Neural cell (in vitro differentiated cells): ENCODE measurements at regions not wholly inside any gene's neighbourhood (a gene's known extent, or its start where the extent isn't known, plus 50 kb on each side); places are given as distances from the start of the nearest gene placed in this dataset.

Experiments
- H2AFZ ChIP-seq: fragments of 200-600, 300-800 bp; sonication (generic), shearing (Covaris generic); 2 replicates; pipeline ENCODE4 v1.6.0; 2014; ENCODE audit warnings: low read depth, mild to moderate bottlenecking, antibody characterized with exemption, low read length, moderate library complexity
- H3F3A ChIP-seq: fragments of 200-600 bp; shearing (Covaris generic); 2 replicates; pipeline ENCODE4 v1.6.1; 2016; ENCODE audit warnings: mild to moderate bottlenecking, moderate library complexity, mixed read lengths, antibody characterized with exemption, low read length; ENCODE audit not compliant: insufficient read depth, poor library complexity, severe bottlenecking
- H3K27ac ChIP-seq: fragments of 200-600, 300-800 bp; sonication (generic), shearing (Covaris generic); 2 replicates; pipeline ENCODE4 v1.5.1; 2014; ENCODE audit warnings: mild to moderate bottlenecking, low read length, moderate library complexity
- H3K27me3 ChIP-seq: fragments of 300-800, 200-600 bp; sonication (generic), shearing (Covaris generic); 2 replicates; pipeline ENCODE4 v1.6.0; 2014; ENCODE audit warnings: mild to moderate bottlenecking, low read depth, low read length, moderate library complexity; ENCODE audit not compliant: insufficient read depth
- H3K36me3 ChIP-seq: fragments of 300-800, 200-600 bp; sonication (generic), shearing (Covaris generic); 2 replicates; pipeline ENCODE4 v1.5.1; 2014; ENCODE audit warnings: mild to moderate bottlenecking, antibody characterized with exemption, low read length, moderate library complexity; ENCODE audit not compliant: insufficient read depth
- H3K4me2 ChIP-seq: fragments of 300-800, 200-600 bp; sonication (generic), shearing (Covaris generic); 2 replicates; pipeline ENCODE4 v1.6.0; 2014; ENCODE audit warnings: mild to moderate bottlenecking, low read length
- H3K4me3 ChIP-seq: fragments of 300-800, 200-600 bp; sonication (generic), shearing (Covaris generic); 2 replicates; pipeline ENCODE4 v1.5.1; 2014; ENCODE audit warnings: mild to moderate bottlenecking, low read length, moderate library complexity
- H3K79me2 ChIP-seq: fragments of 200-600 bp; shearing (Covaris generic); replicated peaks from 2 replicates; pipeline ENCODE4 v1.6.0; 2014; ENCODE audit warnings: mild to moderate bottlenecking, low read length, moderate library complexity; ENCODE audit not compliant: insufficient read depth
- H3K9ac ChIP-seq: fragments of 300-800, 200-600 bp; sonication (generic), shearing (Covaris generic); 2 replicates; pipeline ENCODE4 v1.6.1; 2016; ENCODE audit warnings: mild to moderate bottlenecking, low read length, mixed read lengths
- H3K9me2 ChIP-seq: fragments of 200-600 bp; shearing (Covaris generic); 2 replicates; pipeline ENCODE4 v1.6.1; 2016; ENCODE audit warnings: mild to moderate bottlenecking, low read length, mixed read lengths; ENCODE audit not compliant: insufficient read depth
- H3K9me3 ChIP-seq: fragments of 200-600, 300-800 bp; sonication (generic), shearing (Covaris generic); 2 replicates; pipeline ENCODE4 v1.6.1; 2016; ENCODE audit warnings: mild to moderate bottlenecking, mixed run types, low read length, moderate library complexity, mixed read lengths
- H4K20me1 ChIP-seq: fragments of 200-600 bp; shearing (Covaris generic); 2 replicates; pipeline ENCODE4 v1.6.1; 2016; ENCODE audit warnings: mild to moderate bottlenecking, mixed run types; ENCODE audit not compliant: insufficient read depth
- EP300 ChIP-seq: fragments of 450-650 bp; conservative IDR thresholded peaks from 2 replicates; pipeline ENCODE4 v1.6.1; 2014; ENCODE audit warnings: antibody characterized with exemption, mild to moderate bottlenecking, moderate library complexity; ENCODE audit not compliant: poor library complexity, severe bottlenecking
- EZH2 ChIP-seq: fragments of 200-600, 300-800 bp; shearing (Covaris generic), sonication (generic); IDR thresholded peaks from 2 replicates; pipeline ENCODE4 v1.6.1; 2014; ENCODE audit warnings: antibody characterized with exemption, low read length, borderline replicate concordance, mild to moderate bottlenecking; ENCODE audit not compliant: insufficient read depth, poor library complexity, severe bottlenecking
- MXI1 ChIP-seq: fragments of 450-650 bp; conservative IDR thresholded peaks from 2 replicates; pipeline ENCODE4 v1.6.1; 2014; ENCODE audit warnings: antibody characterized with exemption, mild to moderate bottlenecking; ENCODE audit not compliant: poor library complexity, severe bottlenecking
- POLR2AphosphoS5 ChIP-seq: IDR thresholded peaks from 2 replicates; pipeline ENCODE4 v1.6.1; 2012
- RAD21 ChIP-seq: fragments of 450-650 bp; conservative IDR thresholded peaks from 2 replicates; pipeline ENCODE4 v1.6.1; 2014; ENCODE audit warnings: antibody characterized with exemption, mild to moderate bottlenecking, moderate library complexity
- REST ChIP-seq: IDR thresholded peaks from 2 replicates; pipeline ENCODE4 v1.6.1; 2012; ENCODE audit warnings: borderline replicate concordance
- SMC3 ChIP-seq: fragments of 450-650 bp; conservative IDR thresholded peaks from 2 replicates; pipeline ENCODE4 v1.6.1; 2014; ENCODE audit warnings: antibody characterized with exemption, mild to moderate bottlenecking, moderate library complexity; ENCODE audit not compliant: poor library complexity
- TAF1 ChIP-seq: IDR thresholded peaks from 2 replicates; pipeline ENCODE4 v1.6.1; 2012; ENCODE audit warnings: low read depth
- TF ChIP-seq, protein P1 (sequence below): fragments of 450-650 bp; IDR thresholded peaks from 2 replicates; pipeline ENCODE4 v1.5.1; 2014; ENCODE audit warnings: antibody characterized with exemption, mild to moderate bottlenecking, moderate library complexity; ENCODE audit not compliant: poor library complexity, severe bottlenecking

DNA sequence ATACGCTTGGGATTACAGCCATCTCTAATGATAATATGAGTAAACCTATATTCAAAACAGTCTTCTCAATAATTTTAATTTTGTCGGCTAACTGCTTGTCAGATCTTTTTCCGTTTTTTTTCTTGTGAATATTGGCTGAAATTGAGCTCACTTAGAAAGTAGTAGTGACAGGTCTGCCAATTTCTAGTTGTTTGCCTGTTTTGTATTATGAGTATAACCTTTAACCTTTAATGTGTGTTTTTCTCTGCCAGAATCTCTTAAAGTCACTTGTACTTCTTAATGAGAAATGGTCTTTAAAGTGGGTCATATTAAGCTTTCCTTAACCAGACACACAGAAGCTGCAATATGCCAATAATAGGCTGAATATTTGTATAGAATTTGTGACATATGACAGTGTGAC, 511.0 kb downstream of the CSNK1G3 start:
- Histone ChIP-seq H3K9me2 (no peaks in the 10 kb centered on the region), H3K79me2 (no peaks in the 10 kb centered on the region), H3K9me3 (no peaks in the 10 kb centered on the region), H3K27me3 (no peaks in the 10 kb centered on the region), H2AFZ (no peak overlapping the region), H3F3A (no peaks in the 10 kb centered on the region), H3K36me3 (no peaks in the 10 kb centered on the region), H3K4me2 (no peak overlapping the region), H3K9ac (no peak overlapping the region), H3K4me3 (no peak overlapping the region), H4K20me1 (no peaks in the 10 kb centered on the region), H3K27ac (no peak overlapping the region)
- TF ChIP-seq EZH2, result no peak
- TF ChIP-seq POLR2AphosphoS5, result no peak
- no peak for TF ChIP-seq REST
- TF ChIP-seq, protein P1, sequence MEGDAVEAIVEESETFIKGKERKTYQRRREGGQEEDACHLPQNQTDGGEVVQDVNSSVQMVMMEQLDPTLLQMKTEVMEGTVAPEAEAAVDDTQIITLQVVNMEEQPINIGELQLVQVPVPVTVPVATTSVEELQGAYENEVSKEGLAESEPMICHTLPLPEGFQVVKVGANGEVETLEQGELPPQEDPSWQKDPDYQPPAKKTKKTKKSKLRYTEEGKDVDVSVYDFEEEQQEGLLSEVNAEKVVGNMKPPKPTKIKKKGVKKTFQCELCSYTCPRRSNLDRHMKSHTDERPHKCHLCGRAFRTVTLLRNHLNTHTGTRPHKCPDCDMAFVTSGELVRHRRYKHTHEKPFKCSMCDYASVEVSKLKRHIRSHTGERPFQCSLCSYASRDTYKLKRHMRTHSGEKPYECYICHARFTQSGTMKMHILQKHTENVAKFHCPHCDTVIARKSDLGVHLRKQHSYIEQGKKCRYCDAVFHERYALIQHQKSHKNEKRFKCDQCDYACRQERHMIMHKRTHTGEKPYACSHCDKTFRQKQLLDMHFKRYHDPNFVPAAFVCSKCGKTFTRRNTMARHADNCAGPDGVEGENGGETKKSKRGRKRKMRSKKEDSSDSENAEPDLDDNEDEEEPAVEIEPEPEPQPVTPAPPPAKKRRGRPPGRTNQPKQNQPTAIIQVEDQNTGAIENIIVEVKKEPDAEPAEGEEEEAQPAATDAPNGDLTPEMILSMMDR, result no peak
- no peak for TF ChIP-seq MXI1
- TF ChIP-seq RAD21, result no peak
- no peak for TF ChIP-seq TAF1
- no peak for TF ChIP-seq EP300
- TF ChIP-seq SMC3, result no peak

- no peak overlapping the region for H3K4me2 ChIP-seq
- no peaks in the 10 kb centered on the region for H3K9me3 ChIP-seq
- H3K9ac ChIP-seq, result no peak overlapping the region
- no peak overlapping the region for H3K4me3 ChIP-seq
- H3K27me3 ChIP-seq, result no peaks in the 10 kb centered on the region
- H3K79me2 ChIP-seq, result no peaks in the 10 kb centered on the region
- H3K9me2 ChIP-seq, result no peaks in the 10 kb centered on the region
- no peaks in the 10 kb centered on the region for H3F3A ChIP-seq
- H3K27ac ChIP-seq, result no peak overlapping the region
- no peaks in the 10 kb centered on the region for H3K36me3 ChIP-seq
- TF ChIP-seq RAD21, result no peak
- no peak for TF ChIP-seq POLR2AphosphoS5
- TF ChIP-seq TAF1, result no peak
- no peak for TF ChIP-seq REST
- TF ChIP-seq EZH2, result no peak
- no peak for TF ChIP-seq EP300
- TF ChIP-seq, protein P1, result no peak
- no peak for TF ChIP-seq MXI1
- TF ChIP-seq SMC3, result no peak
- no peak overlapping the region for H2AFZ ChIP-seq
- no peaks in the 10 kb centered on the region for H4K20me1 ChIP-seq
Measured at GRCh38 chr5:124021776-124022175, 509.8 kb downstream of the CSNK1G3 start.
